DMS79 treated with DMSO at 0.1 percent for 48 hours (cell line): ENCODE measurements at regions not wholly inside any gene's neighbourhood (a gene's known extent, or its start where the extent isn't known, plus 50 kb on each side); places are given as distances from the start of the nearest gene placed in this dataset.

ENCODE experiments used
- DNase-seq: peaks from one replicate; lab custom pipeline; 2025; lab: John Stamatoyannopoulos, UW

- DNase-seq: no peak
Measured at GRCh38 chr3:56894881-56895431, 93.2 kb upstream of the ARHGEF3 start.

GRCh38 chr3:56890448-56891091 lies 88.8 kb upstream of the ARHGEF3 start:
- no peak for DNase-seq

- peak; percentile 78 for DNase-seq
Measured at GRCh38 chr3:56889131-56889530, 87.4 kb upstream of the ARHGEF3 start.

GRCh38 chr3:56887402-56888025 lies 85.8 kb upstream of the ARHGEF3 start:
- DNase-seq: peak; percentile 18

- DNase-seq: no peak
Measured at GRCh38 chr3:56886314-56886713, 84.6 kb upstream of the ARHGEF3 start.

- no peak for DNase-seq
Measured at GRCh38 chr3:56885879-56886278, 84.1 kb upstream of the ARHGEF3 start.

GRCh38 chr3:56885453-56885852 lies 83.7 kb upstream of the ARHGEF3 start:
- DNase-seq: no peak

GRCh38 chr3:56884387-56884786 lies 82.6 kb upstream of the ARHGEF3 start:
- no peak for DNase-seq

- no peak for DNase-seq
Measured at GRCh38 chr3:56883828-56884227, 82.1 kb upstream of the ARHGEF3 start.

GRCh38 chr3:56882896-56883295 lies 81.1 kb upstream of the ARHGEF3 start:
- no peak for DNase-seq

- no peak for DNase-seq
Measured at GRCh38 chr3:56881841-56882240, 80.1 kb upstream of the ARHGEF3 start.

- DNase-seq: peak; percentile 19
Measured at GRCh38 chr3:56880720-56881575, 79.2 kb upstream of the ARHGEF3 start.

GRCh38 chr3:56879436-56880215 lies 77.9 kb upstream of the ARHGEF3 start:
- DNase-seq: no peak

GRCh38 chr3:56878074-56878473 lies 76.3 kb upstream of the ARHGEF3 start:
- no peak for DNase-seq

GRCh38 chr3:56876916-56877315 lies 75.2 kb upstream of the ARHGEF3 start:
- no peak for DNase-seq

GRCh38 chr3:56874269-56874668 lies 72.5 kb upstream of the ARHGEF3 start:
- no peak for DNase-seq

GRCh38 chr3:56870436-56870835 lies 68.7 kb upstream of the ARHGEF3 start:
- DNase-seq: no peak

- no peak for DNase-seq
Measured at GRCh38 chr3:56869157-56869889, 67.6 kb upstream of the ARHGEF3 start.

- DNase-seq: no peak
Measured at GRCh38 chr3:56868706-56869105, 67.0 kb upstream of the ARHGEF3 start.

GRCh38 chr3:56867671-56868070 lies 65.9 kb upstream of the ARHGEF3 start:
- no peak for DNase-seq

- no peak for DNase-seq
Measured at GRCh38 chr3:56864918-56865524, 63.3 kb upstream of the ARHGEF3 start.
